ENCODE measurements at regions not wholly inside any gene's neighbourhood (a gene's known extent, or its start where the extent isn't known, plus 50 kb on each side); places are given as distances from the start of the nearest gene placed in this dataset.

GRCh38 chrX:131595120-131595519 is 51.2 kb downstream of the OR13H1 start:
- no peak for FAIRE-seq
- DNase-seq (ENCODE audit: low read depth), result peak; percentile 38
- TF ChIP-seq CTCF (IDR thresholded peaks at IDR 0.05; ENCODE audit: insufficient read depth, low read length, severe bottlenecking), result no peak

DNA sequence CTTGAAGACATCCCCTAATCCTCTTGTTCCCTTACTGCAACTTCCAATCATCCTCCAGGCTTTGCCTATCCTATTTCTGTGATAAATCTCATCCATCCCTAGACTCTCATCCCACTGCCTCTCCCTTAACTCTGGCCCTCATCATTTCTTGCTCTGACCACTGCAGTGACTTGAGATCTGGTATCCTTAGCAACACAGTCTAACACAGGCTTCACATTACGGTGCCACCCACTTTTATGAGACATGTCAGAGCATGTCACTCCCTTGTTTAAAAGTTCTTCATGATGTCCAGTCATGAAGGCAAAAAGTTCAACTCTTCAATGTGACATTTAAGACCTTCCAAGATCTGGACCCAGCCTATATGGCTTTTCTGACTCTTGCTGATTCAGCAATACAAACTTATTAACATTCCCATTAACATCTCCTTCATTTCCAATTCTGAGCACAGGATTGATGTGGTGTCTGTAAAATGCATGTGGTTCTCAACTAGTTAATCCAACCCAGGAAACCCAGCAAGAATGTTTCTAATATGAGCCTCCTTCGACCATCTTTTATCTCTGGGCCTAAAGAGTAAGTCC is 64.0 kb downstream of the OR13H1 start:
- Histone ChIP-seq H3K36me3 (ENCODE audit: control insufficient read depth, insufficient read depth, low read length) (no peaks in the 10 kb centered on the region), H3K4me3 (ENCODE audit: low read depth, low read length) (no peak overlapping the region), H3K27me3 (ENCODE audit: control insufficient read depth, insufficient read depth, low read length) (no peaks in the 10 kb centered on the region)
- no peak for FAIRE-seq
- TF ChIP-seq CTCF (IDR thresholded peaks at IDR 0.05; ENCODE audit: insufficient read depth, low read length, severe bottlenecking), result no peak
- DNase-seq (ENCODE audit: low read depth), result no peak

More at GRCh38 chrX:131595120-131595519, 51.2 kb downstream of the OR13H1 start:
- Histone ChIP-seq H3K4me3 (ENCODE audit: low read depth, low read length) (no peak overlapping the region), H3K27me3 (ENCODE audit: control insufficient read depth, insufficient read depth, low read length) (no peaks in the 10 kb centered on the region), H3K36me3 (ENCODE audit: control insufficient read depth, insufficient read depth, low read length) (no peaks in the 10 kb centered on the region)

DNA sequence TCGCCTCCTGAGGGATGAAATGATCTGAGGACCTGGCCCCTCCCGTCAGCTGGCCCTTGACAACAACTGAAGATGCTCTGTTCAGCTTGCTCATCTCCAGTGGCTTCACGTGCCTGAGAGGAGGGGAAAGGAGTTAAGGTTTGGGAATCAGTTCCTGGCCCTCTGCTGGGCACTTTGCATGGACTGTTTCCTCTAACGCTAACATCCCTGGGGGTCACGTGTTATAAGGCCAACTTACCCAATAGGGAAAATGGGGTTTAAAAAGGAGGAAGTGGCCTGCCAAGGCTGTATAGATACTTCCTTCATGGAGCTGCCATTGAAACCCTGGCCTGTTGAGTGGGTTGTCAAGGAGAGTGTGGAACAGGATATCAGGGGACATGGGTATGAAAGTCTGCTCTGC is 65.6 kb downstream of the OR13H1 start:
- no peak for DNase-seq (ENCODE audit: low read depth)
- no peak for TF ChIP-seq CTCF (IDR thresholded peaks at IDR 0.05; ENCODE audit: insufficient read depth, low read length, severe bottlenecking)
- Histone ChIP-seq H3K4me3 (ENCODE audit: low read depth, low read length) (no peak overlapping the region), H3K36me3 (ENCODE audit: control insufficient read depth, insufficient read depth, low read length) (no peaks in the 10 kb centered on the region), H3K27me3 (ENCODE audit: control insufficient read depth, insufficient read depth, low read length) (no peaks in the 10 kb centered on the region)
- FAIRE-seq, result peak; percentile 81

GRCh38 chrX:131613260-131613659 is 69.4 kb downstream of the OR13H1 start:
- Histone ChIP-seq H3K27me3 (ENCODE audit: control insufficient read depth, insufficient read depth, low read length) (no peaks in the 10 kb centered on the region), H3K4me3 (ENCODE audit: low read depth, low read length) (no peak overlapping the region), H3K36me3 (ENCODE audit: control insufficient read depth, insufficient read depth, low read length) (no peaks in the 10 kb centered on the region)
- DNase-seq (ENCODE audit: low read depth) (no peak), FAIRE-seq (no peak)
- no peak for TF ChIP-seq CTCF (IDR thresholded peaks at IDR 0.05; ENCODE audit: insufficient read depth, low read length, severe bottlenecking)

- TF ChIP-seq CTCF (IDR thresholded peaks at IDR 0.05; ENCODE audit: insufficient read depth, low read length, severe bottlenecking), result no peak
- H3K4me3 ChIP-seq (ENCODE audit: low read depth, low read length), result no peak overlapping the region
- DNase-seq (ENCODE audit: low read depth) (no peak), FAIRE-seq (no peak)
- no peaks in the 10 kb centered on the region for H3K36me3 ChIP-seq (ENCODE audit: control insufficient read depth, insufficient read depth, low read length)
- H3K27me3 ChIP-seq (ENCODE audit: control insufficient read depth, insufficient read depth, low read length), result no peaks in the 10 kb centered on the region
Observed at GRCh38 chrX:131614241-131614640, 70.4 kb downstream of the OR13H1 start.

- DNase-seq (ENCODE audit: low read depth) (peak; percentile 8), FAIRE-seq (no peak)
- no peaks in the 10 kb centered on the region for H3K36me3 ChIP-seq (ENCODE audit: control insufficient read depth, insufficient read depth, low read length)
- no peak overlapping the region for H3K4me3 ChIP-seq (ENCODE audit: low read depth, low read length)
- H3K27me3 ChIP-seq (ENCODE audit: control insufficient read depth, insufficient read depth, low read length), result no peaks in the 10 kb centered on the region
- no peak for TF ChIP-seq CTCF (IDR thresholded peaks at IDR 0.05; ENCODE audit: insufficient read depth, low read length, severe bottlenecking)
Observed at GRCh38 chrX:131617182-131617581, 73.3 kb downstream of the OR13H1 start.
